ENCODE measurements at regions not wholly inside any gene's neighbourhood (a gene's known extent, or its start where the extent isn't known, plus 50 kb on each side); places are given as distances from the start of the nearest gene placed in this dataset. TPM values are rescaled to one million over a fixed set of nuclear protein-coding genes. Genes with fewer than 3 reads are reported as not detected.

DNA sequence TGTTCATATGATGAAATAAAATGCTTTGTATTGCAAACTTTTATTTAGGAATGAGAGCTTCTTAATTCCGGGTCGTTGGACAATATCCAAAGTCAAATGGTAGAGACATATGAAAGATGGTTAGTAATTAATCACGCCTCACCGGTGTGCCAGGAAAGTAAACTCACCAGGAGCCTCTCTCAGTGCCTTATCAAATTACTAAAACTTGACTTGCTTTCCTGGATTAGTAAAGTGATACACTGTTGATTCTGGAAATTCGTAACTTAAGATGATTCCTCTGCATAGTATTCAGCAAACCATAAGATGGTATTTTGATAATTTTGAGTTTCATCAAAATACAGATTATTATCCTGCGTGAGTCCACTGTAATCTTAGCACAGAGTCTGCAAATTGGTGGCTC, 115.2 kb downstream of the PAX1 start:
- DNase-seq (ENCODE audit: low spot score in 2 of 2), result no peak

DNA sequence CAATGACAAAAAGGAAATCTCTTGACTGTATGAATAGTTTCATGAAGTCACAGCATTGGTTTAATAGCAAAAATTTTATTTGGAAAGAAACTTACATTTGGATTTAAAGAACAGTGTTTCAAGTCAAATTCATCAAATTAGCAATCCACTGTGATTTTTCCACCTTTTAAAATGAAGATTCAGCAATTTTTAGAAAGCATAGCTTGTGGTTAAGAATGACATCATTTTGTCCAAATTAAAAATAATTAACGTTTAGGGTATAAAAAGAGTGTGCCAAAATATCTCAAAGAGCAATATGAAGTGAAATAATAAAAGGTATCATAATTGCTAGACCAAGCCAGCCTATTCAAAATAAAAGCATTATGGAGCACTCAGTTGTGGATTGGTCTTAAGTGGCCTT, 114.6 kb downstream of the PAX1 start:
- DNase-seq (ENCODE audit: low spot score in 2 of 2) (no peak), FAIRE-seq (no peak)

More for the DNA sequence above, 115.2 kb downstream of the PAX1 start:
- FAIRE-seq, result no peak

GRCh38 chr20:21812379-21812778, 106.9 kb downstream of the PAX1 start:
- no peak for DNase-seq (ENCODE audit: low spot score in 2 of 2)
- FAIRE-seq, result no peak

- no peak for FAIRE-seq
These were observed 104.6 kb downstream of the PAX1 start for GRCh38 chr20:21809961-21810523.

DNA sequence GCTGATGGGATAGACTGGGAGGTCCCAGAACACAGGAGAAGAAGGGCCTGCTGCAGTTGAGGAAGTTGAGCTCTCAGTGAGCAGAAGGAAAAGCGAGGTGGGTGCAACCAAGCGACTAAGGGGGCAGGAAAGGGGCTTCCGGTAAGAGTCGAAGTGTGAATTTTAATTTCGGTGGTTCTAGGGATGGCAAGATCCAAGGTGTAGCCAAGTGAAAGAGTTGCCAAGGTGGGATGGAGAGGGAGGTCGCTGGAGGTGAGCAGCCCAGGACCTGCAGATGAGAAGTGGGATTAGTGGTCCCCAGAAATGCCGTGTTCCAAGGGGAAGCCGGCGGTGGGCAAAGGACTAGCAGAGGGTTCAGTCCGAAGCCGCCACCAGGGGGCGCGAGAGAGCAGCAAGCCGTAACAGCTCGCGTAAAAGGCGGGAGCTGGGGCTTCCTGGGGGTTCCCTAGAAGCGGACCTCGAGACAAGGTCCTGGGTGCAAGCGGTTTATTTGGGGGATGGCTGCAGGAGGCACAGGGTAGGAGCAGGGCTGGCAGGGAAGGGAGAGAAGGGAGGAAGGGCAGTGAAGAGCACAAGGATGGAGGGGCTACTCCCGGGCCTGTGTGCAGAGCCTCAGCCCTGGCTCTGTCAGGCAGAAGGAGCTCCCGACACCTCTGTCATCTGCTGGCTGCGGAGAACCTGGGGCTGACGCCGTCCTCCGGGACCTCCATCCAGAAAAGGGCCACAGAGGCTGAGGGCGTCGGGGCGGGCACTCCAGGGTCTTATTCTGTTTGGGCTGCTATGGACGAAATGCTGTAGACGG, 103.6 kb downstream of the PAX1 start:
- FAIRE-seq, result no peak

More at GRCh38 chr20:21809961-21810523, 104.6 kb downstream of the PAX1 start:
- DNase-seq (ENCODE audit: low spot score in 2 of 2), result no peak

DNA sequence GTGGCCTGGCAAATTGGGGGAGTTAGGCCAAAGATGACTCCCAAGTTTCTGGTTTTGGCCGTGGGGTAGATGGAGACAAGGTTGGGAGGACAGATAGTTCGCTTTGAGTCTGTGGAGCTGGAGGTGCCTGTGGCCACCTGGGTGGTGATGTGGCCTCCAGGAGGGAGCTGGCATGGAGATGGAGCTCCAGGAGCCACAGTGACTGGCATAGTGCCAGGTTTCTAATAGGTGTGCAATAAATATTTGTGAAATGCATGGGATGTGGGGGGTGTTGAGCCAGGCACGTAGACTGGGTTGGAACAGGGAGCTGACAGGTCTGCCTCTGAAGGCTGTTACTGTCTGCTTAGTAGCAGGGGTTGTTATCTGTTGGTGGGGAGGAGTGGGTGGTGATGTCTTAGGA, 102.7 kb downstream of the PAX1 start:
- no peak for FAIRE-seq
- DNase-seq (ENCODE audit: low spot score in 2 of 2), result no peak

More for the DNA sequence above, 103.6 kb downstream of the PAX1 start:
- peak in 1 of 2 donors; percentile 34 for DNase-seq (ENCODE audit: low spot score in 2 of 2)

- no peak for DNase-seq (ENCODE audit: low spot score in 2 of 2)
- no peak for FAIRE-seq
These were observed 99.3 kb downstream of the PAX1 start for GRCh38 chr20:21804802-21805201.

- FAIRE-seq (no peak), DNase-seq (ENCODE audit: low spot score in 2 of 2) (no peak)
These were observed 95.7 kb downstream of the PAX1 start for GRCh38 chr20:21801193-21801592.

- DNase-seq (ENCODE audit: low spot score in 2 of 2) (no peak), FAIRE-seq (no peak)
These were observed 92.9 kb downstream of the PAX1 start for GRCh38 chr20:21798384-21798783.

DNA sequence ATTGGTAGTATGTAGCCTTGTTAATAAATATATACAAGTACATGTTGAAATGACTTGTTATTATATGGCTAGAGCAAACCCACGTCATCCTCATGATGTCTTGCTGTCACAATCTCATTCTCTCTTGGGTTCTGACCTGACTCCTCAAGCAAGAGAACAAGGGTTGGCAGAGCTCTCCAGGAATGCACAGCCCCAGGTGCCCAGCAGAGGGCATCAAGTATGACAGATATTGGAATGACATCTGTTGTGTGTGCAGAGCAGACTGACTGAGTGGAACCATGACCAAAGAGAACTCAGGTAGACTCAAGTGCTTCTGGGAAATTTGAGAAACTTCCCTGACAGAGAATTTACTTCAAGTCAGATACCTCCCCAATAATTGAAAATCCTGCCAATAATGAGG, 90.6 kb downstream of the PAX1 start:
- DNase-seq (ENCODE audit: low spot score in 2 of 2), result no peak
- FAIRE-seq, result no peak

DNA sequence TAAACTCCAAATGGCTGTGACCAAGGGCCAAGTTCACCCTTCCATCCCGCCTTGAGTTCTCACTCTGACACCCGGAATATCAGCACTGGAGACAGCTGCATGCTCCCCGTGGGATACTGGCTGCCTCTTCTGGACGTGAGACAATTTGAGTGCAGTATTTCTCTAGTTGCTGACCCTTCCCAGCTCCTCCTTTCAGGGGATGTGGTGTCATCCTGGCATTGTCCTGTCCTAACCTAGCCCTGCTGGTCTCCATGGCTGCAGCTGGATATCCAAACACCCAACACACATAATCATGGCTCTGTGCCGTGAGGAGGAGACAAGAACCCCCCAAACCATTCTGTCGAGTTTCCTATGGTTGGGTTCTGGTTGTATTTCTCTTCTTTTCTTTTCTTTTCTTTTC, 82.6 kb downstream of the PAX1 start:
- FAIRE-seq (no peak), DNase-seq (ENCODE audit: low spot score in 2 of 2) (no peak)

DNA sequence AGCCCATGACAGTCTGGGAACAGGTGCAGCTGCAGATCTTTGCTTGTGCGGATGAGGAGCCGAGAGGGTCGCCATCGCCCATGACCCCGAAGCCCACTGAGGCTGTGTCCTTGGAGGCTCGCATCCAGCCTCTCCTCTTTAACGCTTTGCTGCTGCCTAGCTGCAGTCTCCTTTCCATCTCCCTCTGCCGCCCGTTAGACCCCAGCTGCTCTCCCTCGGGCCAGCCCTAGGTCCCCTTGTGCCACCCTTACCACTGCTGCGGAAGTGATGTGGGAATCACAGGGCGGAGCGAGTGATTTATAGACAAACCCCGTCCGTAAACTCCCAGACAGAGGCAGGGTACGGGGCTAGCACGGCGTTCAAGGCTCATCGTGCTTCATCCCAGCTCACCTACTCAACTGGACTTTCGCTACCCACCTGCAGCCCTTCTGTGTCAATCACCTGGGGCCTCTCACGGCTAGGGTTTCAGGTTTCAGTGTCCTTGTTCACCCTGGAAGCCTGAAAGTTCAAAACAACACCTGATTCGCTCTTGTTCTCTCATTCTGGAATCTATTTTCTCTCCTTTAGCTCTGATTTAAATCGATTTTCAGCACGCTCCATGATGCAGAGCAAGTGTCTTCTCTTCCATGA, 76.1 kb downstream of the PAX1 start:
- DNase-seq (ENCODE audit: low spot score in 2 of 2), result no peak
- FAIRE-seq, result no peak

GRCh38 chr20:21780528-21780927, 75.1 kb downstream of the PAX1 start:
- no peak for DNase-seq (ENCODE audit: low spot score in 2 of 2)

More at GRCh38 chr20:21780528-21780927, 75.1 kb downstream of the PAX1 start:
- FAIRE-seq, result no peak

Small RNAs in the stretch of these regions (small RNA-seq; reads per million reads assigned to genes)
- not detected for gene AL121912.1

Data from frontal cortex (tissue), 4 donors.